Astrocyte (in vitro differentiated cells and primary cell): ENCODE measurements at regions not wholly inside any gene's neighbourhood (a gene's known extent, or its start where the extent isn't known, plus 50 kb on each side); places are given as distances from the start of the nearest gene placed in this dataset.

ENCODE experiments used
- DNase-seq: peaks from one replicate; pipeline ENCODE4 v3.0.0-alpha.2; 2010; ENCODE audit warnings: low read depth
- FAIRE-seq: peaks from 2 replicates; lab custom pipeline; 2011; peaks lifted over from hg19 to GRCh38; lab: Jason Lieb, UNC
- H2AFZ ChIP-seq: 2 replicates; pipeline ENCODE4 v1.6.0; 2012; ENCODE audit warnings: low read depth, low read length, inconsistent platforms
- H3K27ac ChIP-seq: 2 replicates; pipeline ENCODE4 v1.5.1; 2011; ENCODE audit warnings: low read depth, low read length, inconsistent platforms
- H3K27me3 ChIP-seq: 2 replicates; pipeline ENCODE4 v1.6.0; 2011; ENCODE audit warnings: low read length, inconsistent platforms; ENCODE audit not compliant: insufficient read depth
- H3K36me3 ChIP-seq: 2 replicates; pipeline ENCODE4 v1.5.1; 2011; ENCODE audit warnings: low read length, inconsistent platforms; ENCODE audit not compliant: insufficient read depth
- H3K4me1 ChIP-seq: 2 replicates; pipeline ENCODE4 v1.5.1; 2011; ENCODE audit warnings: low read length, inconsistent platforms; ENCODE audit not compliant: insufficient read depth
- H3K4me2 ChIP-seq: 2 replicates; pipeline ENCODE4 v1.6.0; 2012; ENCODE audit warnings: low read length, inconsistent platforms
- H3K4me3 ChIP-seq: 2 replicates; pipeline ENCODE4 v1.5.1; 2011; ENCODE audit warnings: low read depth, mild to moderate bottlenecking, low read length, inconsistent platforms; ENCODE audit not compliant: insufficient read depth
- H3K79me2 ChIP-seq: 2 replicates; pipeline ENCODE4 v1.6.0; 2012; ENCODE audit warnings: mild to moderate bottlenecking, low read length, inconsistent platforms; ENCODE audit not compliant: insufficient read depth
- H3K9ac ChIP-seq: 2 replicates; pipeline ENCODE4 v1.6.0; 2012; ENCODE audit warnings: mild to moderate bottlenecking, low read length, inconsistent platforms
- H3K9me3 ChIP-seq: 2 replicates; pipeline ENCODE4 v1.5.1; 2012; ENCODE audit warnings: low read depth, mild to moderate bottlenecking, low read length, inconsistent platforms; ENCODE audit not compliant: insufficient read depth
- H4K20me1 ChIP-seq: 2 replicates; pipeline ENCODE4 v1.6.0; 2012; ENCODE audit warnings: low read length, inconsistent platforms; ENCODE audit not compliant: insufficient read depth
- H3K27ac Mint-ChIP-seq: one replicate; pipeline ENCODE4 v1.8.0; 2021; ENCODE audit warnings: mild to moderate bottlenecking, mixed read lengths; ENCODE audit not compliant: unreplicated experiment
- H3K27me3 Mint-ChIP-seq: one replicate; pipeline ENCODE4 v1.8.0; 2021; ENCODE audit warnings: low read depth, mixed read lengths; ENCODE audit not compliant: unreplicated experiment
- H3K36me3 Mint-ChIP-seq: one replicate; pipeline ENCODE4 v1.8.0; 2021; ENCODE audit warnings: low read depth, mixed read lengths; ENCODE audit not compliant: unreplicated experiment
- H3K4me1 Mint-ChIP-seq: one replicate; pipeline ENCODE4 v1.8.0; 2021; ENCODE audit warnings: low read depth, mixed read lengths; ENCODE audit not compliant: unreplicated experiment
- H3K4me3 Mint-ChIP-seq: one replicate; pipeline ENCODE4 v1.8.0; 2021; ENCODE audit warnings: mild to moderate bottlenecking, moderate library complexity, mixed read lengths; ENCODE audit not compliant: unreplicated experiment
- H3K9me3 Mint-ChIP-seq: one replicate; pipeline ENCODE4 v1.8.0; 2021; ENCODE audit warnings: mild to moderate bottlenecking, mixed read lengths; ENCODE audit not compliant: unreplicated experiment
- EZH2 ChIP-seq: IDR thresholded peaks from 2 replicates; pipeline ENCODE4 v1.6.1; 2012; ENCODE audit warnings: mild to moderate bottlenecking, low read length, inconsistent platforms; ENCODE audit not compliant: insufficient read depth
- TF ChIP-seq, protein P1 (sequence below): IDR thresholded peaks from 2 replicates; pipeline ENCODE4 v1.5.1; 2011; ENCODE audit warnings: low read depth, mild to moderate bottlenecking, inconsistent platforms, low read length, moderate library complexity; ENCODE audit not compliant: insufficient read depth

DNA sequence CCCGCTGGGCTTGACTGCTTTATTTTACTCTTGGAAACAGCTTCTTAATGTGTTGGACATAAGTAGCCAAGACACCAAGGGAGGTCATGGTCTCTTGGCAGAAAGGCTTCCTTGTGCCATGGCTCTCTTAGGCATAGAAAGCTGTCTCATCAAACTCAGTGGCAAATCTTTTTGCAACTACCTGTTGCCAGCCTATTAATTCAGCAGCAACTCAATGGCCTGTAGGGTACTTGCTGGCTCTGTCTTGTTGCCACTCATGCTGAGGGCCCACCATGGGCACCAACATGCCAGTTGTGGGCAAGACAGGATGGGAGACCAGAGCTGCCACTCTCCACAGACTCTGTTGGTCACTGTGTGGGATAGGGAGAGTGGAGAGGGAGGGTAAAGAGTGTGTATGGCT lies 1209.4 kb downstream of the UQCRFS1 start:
- no peak overlapping the region for H3K4me2 ChIP-seq
- DNase-seq (no peak), FAIRE-seq (no peak)
- peaks cover 9% of the 10 kb centered on the region for H3K9me3 Mint-ChIP-seq
- no peak for TF ChIP-seq EZH2
- TF ChIP-seq, protein P1, sequence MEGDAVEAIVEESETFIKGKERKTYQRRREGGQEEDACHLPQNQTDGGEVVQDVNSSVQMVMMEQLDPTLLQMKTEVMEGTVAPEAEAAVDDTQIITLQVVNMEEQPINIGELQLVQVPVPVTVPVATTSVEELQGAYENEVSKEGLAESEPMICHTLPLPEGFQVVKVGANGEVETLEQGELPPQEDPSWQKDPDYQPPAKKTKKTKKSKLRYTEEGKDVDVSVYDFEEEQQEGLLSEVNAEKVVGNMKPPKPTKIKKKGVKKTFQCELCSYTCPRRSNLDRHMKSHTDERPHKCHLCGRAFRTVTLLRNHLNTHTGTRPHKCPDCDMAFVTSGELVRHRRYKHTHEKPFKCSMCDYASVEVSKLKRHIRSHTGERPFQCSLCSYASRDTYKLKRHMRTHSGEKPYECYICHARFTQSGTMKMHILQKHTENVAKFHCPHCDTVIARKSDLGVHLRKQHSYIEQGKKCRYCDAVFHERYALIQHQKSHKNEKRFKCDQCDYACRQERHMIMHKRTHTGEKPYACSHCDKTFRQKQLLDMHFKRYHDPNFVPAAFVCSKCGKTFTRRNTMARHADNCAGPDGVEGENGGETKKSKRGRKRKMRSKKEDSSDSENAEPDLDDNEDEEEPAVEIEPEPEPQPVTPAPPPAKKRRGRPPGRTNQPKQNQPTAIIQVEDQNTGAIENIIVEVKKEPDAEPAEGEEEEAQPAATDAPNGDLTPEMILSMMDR, result no peak
- no peak overlapping the region for H3K9ac ChIP-seq
- no peak overlapping the region for H3K4me3 Mint-ChIP-seq
- H3K27me3 Mint-ChIP-seq, result peaks cover 4% of the 10 kb centered on the region
- H3K4me1 Mint-ChIP-seq, result peaks cover 3% of the 10 kb centered on the region
- no peaks in the 10 kb centered on the region for H3K9me3 ChIP-seq
- no peak overlapping the region for H2AFZ ChIP-seq
- H3K4me1 ChIP-seq, result no peaks in the 10 kb centered on the region
- no peaks in the 10 kb centered on the region for H3K27me3 ChIP-seq
- no peak overlapping the region for H3K27ac ChIP-seq
- H3K4me3 ChIP-seq, result no peak overlapping the region
- no peaks in the 10 kb centered on the region for H3K36me3 ChIP-seq
- H3K27ac Mint-ChIP-seq, result no peak overlapping the region
- H4K20me1 ChIP-seq, result no peaks in the 10 kb centered on the region
- H3K79me2 ChIP-seq, result no peaks in the 10 kb centered on the region
- H3K36me3 Mint-ChIP-seq, result no peaks in the 10 kb centered on the region

DNA sequence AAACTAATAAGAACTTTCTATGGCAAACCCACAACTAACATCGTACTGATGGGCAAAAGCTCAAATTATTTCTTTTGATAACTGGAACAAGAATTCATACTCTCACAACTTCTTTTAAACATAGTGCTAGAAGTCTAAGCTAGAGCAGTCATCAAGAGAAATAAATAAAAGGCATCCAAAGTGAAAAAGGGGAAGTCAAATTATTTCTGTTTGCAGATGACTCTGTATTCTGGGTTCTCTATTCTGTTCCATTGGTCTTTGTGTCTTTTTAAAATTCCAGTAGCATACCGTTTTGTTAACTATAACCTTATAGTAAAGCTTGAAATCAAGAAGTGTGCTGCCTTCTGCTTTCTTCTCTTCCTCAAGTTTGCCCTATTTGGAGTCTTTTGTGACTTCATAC lies 1215.9 kb downstream of the UQCRFS1 start:
- Histone ChIP-seq H3K9me3 (no peaks in the 10 kb centered on the region), H3K27ac (no peak overlapping the region), H3K4me1 (no peaks in the 10 kb centered on the region), H3K4me2 (no peak overlapping the region), H3K27me3 (no peaks in the 10 kb centered on the region), H3K79me2 (no peaks in the 10 kb centered on the region), H3K36me3 (no peaks in the 10 kb centered on the region), H2AFZ (no peak overlapping the region), H3K9ac (no peak overlapping the region), H4K20me1 (no peaks in the 10 kb centered on the region), H3K4me3 (no peak overlapping the region)
- H3K27ac Mint-ChIP-seq, result no peak overlapping the region
- H3K27me3 Mint-ChIP-seq, result peaks cover 7% of the 10 kb centered on the region
- no peaks in the 10 kb centered on the region for H3K36me3 Mint-ChIP-seq
- TF ChIP-seq, protein P1, result no peak
- no peak for TF ChIP-seq EZH2
- H3K4me1 Mint-ChIP-seq, result no peaks in the 10 kb centered on the region
- FAIRE-seq, result no peak
- no peak overlapping the region for H3K4me3 Mint-ChIP-seq
- peaks cover 7% of the 10 kb centered on the region for H3K9me3 Mint-ChIP-seq
- DNase-seq, result no peak

DNA sequence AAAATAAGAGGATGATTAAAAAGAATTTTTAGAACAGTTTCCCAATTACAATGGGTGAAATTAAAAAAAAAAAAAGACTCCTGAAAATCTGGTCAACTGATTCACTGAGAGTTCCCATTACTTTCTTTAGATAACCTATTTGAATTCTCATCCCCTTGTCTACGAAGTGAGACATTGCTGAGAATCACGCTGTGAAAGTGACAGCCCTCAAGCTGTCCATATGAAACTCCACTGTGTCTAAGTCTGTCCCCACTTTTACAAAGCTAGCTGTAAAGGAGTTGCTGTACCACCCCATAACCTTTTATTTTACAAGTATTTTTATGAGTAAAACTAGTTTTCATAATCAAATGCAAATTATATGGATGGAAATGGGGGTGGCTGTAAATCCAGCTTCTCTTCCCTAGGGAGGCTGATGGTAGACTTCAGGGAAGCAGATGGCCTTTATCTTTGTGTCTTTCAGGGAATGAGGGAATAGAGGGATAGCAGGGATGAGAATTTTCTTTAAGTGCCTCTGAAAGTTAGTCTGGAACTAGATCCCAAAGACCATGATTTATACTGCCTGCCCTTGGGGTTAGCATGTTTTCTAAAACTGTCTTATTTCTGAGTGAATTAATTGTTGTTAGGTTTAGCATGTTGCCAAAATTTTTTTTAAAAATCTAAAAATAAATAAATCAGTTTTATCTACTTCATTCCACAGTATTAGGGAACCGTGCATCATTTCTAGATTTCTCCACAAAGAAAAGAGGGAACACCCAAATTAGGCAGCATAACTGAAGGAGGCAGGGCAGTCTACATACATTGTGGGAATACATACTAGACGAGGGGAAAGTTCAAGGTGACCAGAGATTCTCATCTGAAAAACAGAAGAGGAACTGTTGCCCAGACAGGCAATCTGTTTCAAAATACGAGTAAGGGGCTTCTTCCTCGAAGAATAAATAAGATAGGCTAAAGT lies 1219.1 kb downstream of the UQCRFS1 start:
- Histone ChIP-seq H3K9ac (no peak overlapping the region), H4K20me1 (no peaks in the 10 kb centered on the region), H3K27me3 (no peaks in the 10 kb centered on the region), H3K79me2 (no peaks in the 10 kb centered on the region), H3K27ac (no peak overlapping the region), H3K9me3 (no peaks in the 10 kb centered on the region), H3K4me1 (no peaks in the 10 kb centered on the region), H2AFZ (no peak overlapping the region), H3K36me3 (no peaks in the 10 kb centered on the region), H3K4me2 (no peak overlapping the region), H3K4me3 (no peak overlapping the region)
- Mint-ChIP-seq H3K4me1 (no peaks in the 10 kb centered on the region), H3K27ac (no peak overlapping the region), H3K4me3 (no peak overlapping the region), H3K36me3 (no peaks in the 10 kb centered on the region), H3K9me3 (peaks cover 2% of the 10 kb centered on the region), H3K27me3 (peaks cover 3% of the 10 kb centered on the region)
- no peak for FAIRE-seq
- TF ChIP-seq, protein P1, result no peak
- TF ChIP-seq EZH2, result no peak
- peak; percentile 16 for DNase-seq
